Kasumi-1 (cell line): ENCODE measurements at regions not wholly inside any gene's neighbourhood (a gene's known extent, or its start where the extent isn't known, plus 50 kb on each side); places are given as distances from the start of the nearest gene placed in this dataset.

Experiments used
- DNase-seq, 2 experiments: peaks; one replicate each; lab custom pipeline; 2025; lab: John Stamatoyannopoulos, UW

DNA sequence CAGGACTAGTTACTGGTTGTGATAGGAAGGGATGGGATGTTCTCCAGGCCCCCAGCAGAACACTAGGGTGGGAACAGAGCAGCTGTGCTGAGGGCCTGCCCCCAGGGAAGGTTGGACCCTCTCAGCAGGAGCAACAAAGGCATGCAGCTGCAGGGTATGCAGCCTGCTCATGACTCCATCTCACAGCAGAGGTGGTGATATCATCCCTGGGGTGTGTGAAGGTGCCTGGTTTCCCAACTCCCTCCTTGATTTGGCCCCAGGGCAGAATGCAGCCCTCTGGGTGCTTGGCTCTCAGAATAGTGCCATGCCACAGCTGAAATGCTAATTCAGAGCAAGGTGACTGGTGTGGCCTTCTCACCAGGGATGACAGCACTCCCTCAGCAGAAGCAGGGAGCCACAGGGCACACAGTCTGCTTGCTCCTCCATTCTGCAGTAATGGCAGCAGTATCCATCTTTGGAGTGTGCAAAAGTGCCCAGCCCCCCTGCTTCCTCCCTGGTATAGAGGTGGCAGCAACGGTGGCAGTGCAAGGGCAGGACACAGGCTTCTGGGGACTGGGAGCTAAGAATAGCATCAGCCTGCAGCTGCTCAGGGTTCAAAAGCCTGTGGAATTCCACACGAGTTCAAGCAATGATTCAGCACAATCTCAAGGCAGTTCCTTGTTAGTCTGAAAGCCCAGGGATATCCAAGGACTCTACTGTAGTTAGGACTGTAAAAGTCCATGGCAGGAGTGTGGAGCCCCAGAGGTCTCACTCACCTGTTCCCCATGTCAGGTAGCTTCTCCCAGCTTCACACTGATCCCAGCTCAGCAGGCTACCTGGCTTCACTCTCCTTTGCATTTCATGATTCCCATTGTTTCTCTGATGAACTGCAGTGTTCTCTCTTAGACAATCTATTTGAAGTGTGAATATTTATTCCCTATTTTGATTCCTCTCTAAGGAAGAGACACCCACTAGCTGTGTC lies 298.1 kb upstream of the FOXG1 start:
- DNase-seq, result no peak

DNA sequence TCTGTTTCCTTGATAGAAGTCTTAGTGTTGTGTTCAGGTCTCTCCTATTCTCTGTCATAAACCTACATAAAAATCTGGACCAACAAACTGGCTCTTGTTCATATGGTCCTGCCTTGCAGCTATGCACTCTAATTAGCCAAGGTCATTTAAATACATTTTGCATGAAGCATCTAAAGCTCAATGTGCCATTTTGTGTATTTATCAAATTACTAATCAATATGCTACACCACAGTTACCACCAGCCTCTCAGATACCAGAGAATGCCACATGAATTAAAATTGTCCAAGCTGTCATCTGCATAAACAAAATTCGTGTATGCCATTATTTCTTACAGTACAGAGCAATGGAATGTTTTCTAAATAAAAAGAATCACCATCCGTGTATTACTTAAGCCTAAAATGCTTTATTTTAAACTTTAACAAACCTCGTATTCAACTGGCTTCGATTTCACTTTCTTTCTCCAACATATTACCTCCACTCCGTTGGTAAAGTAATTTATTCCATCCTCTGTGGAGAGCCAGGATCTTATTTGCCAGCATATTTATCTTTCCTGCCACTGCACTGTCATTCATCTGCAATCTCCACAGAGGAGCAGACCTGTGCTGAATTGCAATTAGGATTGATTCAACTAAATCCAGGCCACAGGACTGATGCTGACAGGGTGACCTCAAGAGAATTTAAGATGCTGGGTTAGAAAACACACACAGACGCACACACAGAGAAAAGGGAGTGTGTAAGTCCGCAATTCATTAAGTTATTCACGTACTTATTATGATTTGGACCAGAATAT lies 284.1 kb upstream of the FOXG1 start:
- DNase-seq, result no peak

DNA sequence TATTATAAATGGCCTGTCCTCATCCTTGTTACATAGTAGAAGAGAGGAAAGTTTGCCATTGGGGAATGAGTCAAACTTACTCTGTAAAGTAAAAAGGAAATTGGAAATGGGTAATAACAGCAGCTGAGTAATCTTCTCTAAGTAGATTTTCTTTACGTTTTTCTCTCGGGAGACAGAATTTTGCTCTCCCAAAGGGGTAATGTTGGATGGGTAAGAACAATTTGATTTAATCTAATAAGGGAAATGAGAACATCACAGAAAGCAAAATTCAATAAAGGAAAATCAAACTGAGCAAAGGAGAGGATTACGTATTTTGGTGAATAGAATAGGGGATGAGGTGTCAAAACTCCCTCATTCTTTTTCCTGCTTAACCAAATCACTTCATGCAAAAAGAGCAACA lies 283.1 kb upstream of the FOXG1 start:
- DNase-seq, result no peak

DNA sequence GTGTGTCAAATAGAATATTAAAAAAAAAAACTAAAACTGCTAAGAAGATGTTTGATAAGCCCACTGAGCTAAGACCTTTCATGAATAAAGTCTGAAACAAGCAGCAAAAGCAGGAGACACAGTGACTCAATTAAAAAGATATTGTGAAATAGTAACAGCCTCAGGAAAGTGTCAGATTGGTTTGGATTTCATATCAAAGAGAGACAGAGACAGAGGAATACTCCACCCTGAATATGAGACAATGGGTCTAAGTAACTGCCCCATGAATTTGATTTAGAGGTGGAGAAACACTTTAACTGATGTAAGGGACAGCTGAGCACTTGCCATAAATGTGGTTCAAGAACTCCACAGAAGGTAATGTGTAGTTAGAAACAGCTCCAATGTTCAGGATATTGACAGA lies 277.9 kb upstream of the FOXG1 start:
- DNase-seq, result no peak

DNA sequence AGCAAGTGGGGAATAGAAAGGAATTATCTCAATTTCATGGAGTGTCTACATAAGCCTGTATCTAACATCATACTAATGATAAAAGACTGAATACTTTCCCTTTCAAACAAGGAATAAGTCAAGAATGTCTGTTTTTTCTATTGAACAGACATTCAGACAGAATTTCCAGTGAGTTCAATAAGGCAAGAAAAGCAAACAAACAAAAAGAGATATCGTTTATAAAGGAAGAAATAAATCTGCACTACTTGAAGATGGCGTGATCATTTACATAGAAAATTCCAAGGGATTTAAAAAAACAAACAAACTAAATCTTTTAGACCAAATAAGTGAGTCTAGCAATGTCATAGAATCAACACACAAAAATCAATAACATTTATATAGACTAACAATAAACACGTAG lies 273.1 kb upstream of the FOXG1 start:
- DNase-seq, result no peak

DNA sequence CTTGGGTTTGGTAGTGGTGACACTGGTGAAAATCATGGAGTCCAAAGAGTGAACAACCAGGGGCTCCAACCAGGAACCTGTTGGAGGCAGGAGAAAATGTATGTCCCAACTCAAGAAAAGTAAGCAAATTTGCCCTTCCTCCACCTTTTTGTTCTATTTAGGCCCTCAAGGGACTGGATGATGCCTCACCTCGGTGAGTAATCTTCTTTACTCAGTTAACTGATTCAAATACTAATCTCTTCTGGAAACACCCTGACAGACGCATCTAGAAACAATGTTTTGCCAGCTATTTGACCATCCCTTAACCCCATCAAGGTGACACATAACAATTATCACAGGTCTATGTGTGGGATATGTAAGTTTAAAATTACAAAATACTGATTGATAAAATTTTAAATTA lies 272.4 kb upstream of the FOXG1 start:
- DNase-seq, result no peak

DNA sequence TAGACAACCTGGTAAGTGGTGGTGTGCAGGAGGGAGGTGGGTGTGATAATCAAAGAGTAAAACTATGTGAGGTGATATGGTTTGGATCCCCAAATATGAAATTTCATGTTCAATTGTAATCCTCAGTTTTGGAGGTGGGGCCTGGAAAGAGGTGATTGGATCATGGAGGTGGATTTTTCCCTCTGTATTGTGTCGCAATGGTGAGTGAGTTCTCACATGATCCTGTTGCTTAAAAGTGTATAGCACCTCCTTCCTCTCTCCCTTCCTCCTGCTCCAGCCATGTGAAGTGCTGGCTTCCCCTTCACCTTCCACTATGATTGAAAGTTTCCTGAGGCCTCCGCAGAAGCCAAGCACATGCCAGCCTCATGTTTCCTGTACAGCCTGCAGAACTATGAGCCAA lies 270.2 kb upstream of the FOXG1 start:
- DNase-seq, result no peak

DNA sequence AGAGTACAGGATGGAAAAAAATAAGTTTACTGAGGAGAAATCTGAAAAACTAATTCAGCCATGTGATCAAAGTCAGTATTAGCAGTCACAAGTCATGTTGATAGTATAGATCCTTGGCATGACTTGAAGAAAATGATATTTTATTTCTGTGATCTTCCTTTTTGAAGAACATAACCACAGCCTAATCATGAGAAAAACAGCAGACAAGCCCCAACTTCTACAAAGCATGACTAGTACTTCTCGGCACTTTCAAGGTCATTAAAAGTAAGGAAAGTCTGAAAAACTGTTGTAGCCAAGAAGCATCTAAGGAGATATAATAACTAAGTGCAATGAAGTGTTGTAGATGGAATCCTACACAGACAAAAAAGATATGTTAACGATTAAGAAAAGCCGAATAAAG lies 264.1 kb upstream of the FOXG1 start:
- no peak for DNase-seq

DNA sequence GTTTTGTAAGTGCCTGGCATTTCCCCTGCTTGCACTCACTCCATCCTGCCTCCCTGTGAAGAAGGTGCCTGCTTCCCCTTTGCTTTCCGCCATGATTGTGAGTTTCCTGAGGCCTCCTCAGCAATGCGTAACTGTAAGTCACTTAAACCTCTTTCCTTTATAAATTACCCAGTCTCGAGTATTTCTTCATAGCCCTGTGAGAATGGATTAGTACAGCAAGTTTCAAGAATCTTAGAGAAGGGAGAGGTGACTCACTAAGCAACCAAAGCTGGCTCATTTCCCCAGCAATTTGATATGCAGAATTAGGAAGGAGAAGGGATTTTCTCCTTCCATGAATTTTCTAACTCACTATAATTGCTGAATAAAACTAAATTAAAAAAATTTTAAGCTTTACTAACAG lies 251.0 kb upstream of the FOXG1 start:
- no peak for DNase-seq

DNA sequence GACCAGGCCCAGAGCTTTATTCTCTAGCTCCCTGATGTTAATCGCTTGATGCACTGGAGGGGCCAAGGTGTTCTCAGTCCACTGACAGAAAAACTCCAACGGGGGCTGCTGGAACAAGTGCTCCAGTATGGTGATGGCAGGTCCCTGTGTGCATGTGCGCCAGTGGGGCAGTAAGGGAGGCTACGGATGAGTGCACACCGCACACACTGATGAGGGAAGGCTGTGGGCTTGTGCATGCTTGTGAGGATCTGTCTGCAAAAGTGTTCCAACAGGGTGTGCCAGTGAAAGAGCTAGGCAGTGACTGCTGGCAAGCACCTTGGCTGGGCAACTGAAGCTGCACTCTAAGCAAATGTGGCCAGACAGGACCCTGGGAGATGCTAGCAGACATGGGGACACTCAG lies 229.7 kb upstream of the FOXG1 start:
- DNase-seq, result no peak

DNA sequence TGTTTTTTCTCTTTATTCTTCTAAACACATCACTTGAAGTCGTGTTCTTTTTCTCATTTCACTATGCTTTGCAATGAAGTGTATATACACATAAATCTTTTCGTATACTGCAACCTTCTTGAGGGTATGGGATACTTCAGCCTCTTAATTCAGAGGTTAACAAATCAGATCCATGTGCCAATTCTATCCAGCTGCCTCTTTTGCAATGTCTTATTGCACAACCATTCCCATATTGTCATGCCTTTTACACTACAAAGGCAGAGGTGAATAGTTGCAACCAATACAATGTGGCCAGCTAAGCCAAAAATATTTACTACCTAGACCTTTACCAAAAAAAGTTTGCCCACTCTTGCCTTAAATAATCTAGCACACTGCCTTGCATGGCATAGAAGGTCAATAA lies 224.5 kb upstream of the FOXG1 start:
- DNase-seq, result no peak

DNA sequence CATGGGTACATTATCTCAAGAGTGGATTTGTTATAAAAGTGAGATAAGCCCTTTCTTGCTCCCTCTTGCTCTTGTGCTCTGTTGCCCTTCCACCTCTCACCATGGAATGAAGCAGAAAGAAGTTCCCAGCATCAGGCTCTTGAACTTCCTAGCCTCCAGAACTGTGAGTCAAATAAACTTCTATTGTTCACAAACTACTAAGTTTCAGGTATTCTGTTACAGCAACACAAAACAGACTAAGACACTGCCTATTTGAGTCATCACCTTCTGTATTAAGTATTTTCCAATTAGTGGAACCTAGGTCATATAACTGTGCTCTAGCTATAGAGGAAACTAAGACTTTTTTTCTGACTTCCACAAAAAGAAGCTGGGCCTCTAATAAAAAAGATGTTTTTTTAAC lies 201.2 kb upstream of the FOXG1 start:
- DNase-seq, result no peak

DNA sequence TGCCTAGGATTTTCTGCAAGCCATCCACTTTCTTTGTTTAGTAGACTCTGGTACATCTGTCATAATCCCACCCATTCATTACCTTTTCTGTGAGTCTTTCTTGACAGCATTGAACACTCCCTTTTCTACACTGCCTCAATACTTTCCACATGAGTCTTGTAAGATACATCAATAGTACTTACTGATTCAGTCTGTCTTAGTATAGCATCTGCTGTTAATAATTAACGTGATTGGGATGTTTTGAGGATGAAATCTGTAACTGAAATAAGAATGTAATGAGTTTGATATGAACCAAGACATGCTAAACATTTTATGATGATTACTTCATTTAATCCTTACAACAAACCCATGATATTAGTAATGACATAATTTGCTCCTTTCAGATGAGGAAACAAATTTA lies 196.2 kb upstream of the FOXG1 start:
- DNase-seq, result no peak

DNA sequence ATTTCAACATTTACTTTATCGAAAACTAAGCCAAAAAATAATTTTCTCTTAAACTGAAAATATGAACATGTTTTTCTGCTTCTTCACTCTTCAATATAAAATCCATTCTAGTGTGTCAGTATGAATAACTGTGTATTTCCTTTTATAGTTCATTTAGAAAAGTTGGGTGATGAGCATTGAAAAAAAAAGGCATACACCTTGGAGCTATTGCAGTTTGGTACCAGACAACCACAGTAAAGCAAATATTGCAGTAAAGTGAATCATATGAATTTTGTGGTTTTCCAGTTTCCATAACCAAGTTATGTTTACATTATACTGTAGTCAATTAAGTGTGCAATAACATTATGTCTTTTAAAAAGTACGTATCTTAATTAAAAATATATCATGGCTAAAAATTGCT lies 195.0 kb upstream of the FOXG1 start:
- no peak for DNase-seq

DNA sequence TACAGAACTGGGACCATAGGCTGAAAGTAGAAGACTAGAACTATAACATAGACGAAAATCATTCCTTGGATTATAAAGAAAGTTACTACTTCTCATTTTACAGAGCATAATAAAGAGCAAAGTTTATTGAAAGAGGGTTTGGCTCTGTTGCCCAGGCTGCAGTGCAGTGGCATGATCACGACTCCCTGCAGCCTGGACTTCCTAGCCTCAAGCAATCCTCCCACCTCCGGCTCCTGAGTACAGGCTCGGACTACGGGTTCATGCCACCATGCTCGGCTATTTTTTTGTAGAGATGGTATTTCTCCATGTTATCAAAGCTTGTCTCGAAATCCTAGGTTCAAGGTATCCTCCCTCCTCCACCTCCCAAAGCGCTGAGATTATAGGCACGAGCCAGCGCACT lies 190.1 kb upstream of the FOXG1 start:
- no peak for DNase-seq

DNA sequence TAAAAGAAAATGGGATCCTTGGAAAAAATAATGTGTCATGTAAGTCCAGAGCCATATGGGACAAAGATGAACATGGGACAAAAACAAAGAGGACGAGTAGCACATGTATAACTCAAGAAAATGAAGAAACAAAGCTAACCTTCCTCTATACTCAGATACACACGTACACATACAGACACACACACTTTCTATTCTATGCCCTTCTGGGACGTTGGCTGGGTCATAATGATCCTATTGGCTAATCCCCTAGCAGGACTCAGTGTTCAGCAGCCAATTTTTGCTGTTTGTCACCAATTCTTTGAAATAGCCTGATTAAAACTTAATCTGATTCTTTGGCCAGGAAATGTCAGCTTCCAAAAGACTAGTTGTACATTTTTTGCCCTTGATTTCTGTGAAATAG lies 189.4 kb upstream of the FOXG1 start:
- DNase-seq, result no peak

DNA sequence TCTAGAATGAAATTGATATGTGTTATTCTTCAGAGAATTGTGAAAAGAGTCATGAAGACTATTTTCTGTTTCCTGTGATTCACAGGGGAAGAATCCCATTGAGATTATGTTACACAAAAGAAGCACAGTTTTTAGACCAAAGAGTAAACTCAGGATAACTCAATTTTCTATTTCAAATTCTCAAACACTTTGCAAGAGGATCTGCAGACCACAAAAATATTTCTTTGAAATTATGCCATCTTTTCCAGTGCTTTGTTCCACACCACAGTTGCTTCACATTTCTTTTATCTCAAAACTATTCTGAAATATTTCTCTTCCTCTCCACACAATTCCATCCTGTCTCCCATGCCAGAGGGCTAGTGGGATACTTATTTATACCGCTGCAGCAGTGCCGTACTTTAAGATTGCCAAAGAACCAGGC lies 188.9 kb upstream of the FOXG1 start:
- no peak for DNase-seq

DNA sequence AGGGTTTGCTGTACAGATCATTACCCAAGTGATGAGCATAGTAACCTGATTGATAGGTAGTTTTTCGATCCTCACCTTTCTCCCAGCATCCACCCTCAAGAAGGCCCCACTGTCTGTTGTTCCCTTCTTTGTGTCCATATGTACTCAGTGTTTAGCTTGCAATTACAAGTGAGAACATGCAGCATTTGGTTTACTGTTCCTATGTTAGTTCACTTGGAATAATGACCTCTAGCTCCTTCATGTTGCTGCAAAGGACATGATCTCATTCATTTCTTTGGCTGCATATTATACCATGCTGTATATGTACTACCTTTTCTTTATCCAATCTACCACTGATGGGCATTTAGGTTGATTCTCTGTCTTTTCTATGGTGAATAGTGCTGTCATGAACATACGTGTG lies 181.6 kb upstream of the FOXG1 start:
- DNase-seq, result no peak

DNA sequence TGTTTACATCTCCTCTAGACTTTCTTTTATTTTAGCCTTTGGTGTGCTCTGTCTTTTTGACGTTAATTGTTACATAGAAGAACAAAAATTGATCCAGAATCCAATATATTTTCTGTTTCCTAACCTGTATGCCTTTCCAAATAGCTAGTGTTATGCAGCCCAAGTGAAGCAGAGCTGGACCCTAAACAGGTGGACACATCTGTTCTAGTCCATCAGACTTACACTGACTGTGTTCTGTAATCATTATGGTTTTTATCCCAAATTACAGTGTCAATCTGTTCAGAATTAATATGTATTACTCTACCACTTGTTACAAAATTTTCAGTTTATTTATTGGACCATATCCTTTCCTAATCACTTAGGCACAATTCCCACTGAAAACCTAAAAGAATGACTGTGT lies 176.8 kb upstream of the FOXG1 start:
- DNase-seq, result no peak

DNA sequence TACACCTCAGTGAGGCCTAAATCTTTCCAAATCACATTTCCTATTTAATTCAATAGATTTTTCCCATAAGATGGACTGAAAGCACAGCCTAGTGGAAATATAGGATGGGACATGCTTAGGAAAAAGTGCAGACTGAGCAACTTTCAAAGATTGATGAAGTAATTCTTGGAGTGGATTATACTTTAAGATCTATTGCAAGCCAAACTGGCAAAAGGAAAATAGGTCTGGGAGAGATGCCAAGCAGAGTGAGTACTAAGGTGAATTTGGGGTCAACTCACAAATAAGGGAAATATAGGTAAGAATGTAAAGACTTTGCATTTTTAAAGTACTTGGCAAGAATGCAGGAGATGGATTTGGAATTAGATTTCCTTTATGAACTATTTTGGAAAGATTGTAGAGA lies 170.2 kb upstream of the FOXG1 start:
- DNase-seq, result no peak

DNA sequence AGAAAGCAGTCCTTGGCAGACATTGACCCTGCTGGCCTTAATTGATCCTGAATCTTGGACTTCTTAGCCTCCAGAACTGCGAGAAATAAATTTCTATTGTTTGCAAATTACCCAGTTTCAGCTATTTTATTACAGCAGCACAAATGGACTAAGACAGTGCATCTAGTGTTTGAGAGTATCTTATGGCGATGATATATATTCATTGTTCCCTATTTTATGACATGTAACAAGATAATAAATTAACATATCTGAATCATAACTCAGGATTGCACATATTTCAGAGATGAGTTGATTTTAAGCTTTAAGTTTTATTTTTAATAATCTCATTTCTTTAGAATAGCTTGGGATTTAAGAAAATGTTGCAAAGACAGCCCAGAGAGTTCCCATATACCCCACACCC lies 167.4 kb upstream of the FOXG1 start:
- DNase-seq, result no peak

DNA sequence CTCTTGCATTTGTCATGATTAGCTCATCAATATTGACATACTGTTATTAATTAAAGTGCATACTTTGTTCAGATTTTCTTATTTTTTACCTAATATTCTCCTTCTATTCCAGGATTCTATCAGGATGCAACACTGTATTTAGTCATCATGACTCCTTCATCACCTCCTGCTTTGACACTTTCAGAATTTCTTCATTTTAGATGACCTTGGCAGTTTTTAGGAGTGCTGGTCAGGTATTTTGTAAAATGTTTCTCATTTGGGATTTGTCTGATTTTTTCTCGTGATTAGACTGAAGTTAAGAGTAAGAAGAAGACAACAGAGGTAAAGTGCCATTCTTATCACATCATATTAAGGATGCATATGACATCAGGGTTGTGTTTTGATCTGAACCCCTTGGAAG lies 167.0 kb upstream of the FOXG1 start:
- DNase-seq, result no peak

DNA sequence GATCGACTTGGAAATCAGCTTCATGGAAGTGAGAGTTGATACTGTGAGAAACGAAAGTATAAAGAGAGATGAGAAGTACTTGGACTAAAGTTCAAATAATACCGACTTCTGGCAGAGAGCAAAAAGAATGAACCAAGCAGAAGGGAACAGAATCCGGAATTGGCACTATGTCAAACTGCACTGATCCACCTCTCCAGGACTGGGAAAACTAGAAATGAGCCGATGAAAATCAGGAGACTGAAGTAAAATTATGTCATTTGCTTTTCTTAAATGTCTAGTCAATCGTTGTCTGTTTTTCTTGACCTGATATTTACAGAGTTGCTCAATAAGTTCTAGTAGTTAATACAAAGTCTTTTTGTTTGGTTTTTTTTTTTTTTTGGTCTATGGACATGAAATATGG lies 163.0 kb upstream of the FOXG1 start:
- no peak for DNase-seq
